Activated naive CD8-positive, alpha-beta T cell treated with anti-CD3 and anti-CD28 coated beads, Interleukin-2, amount 50 U/mL, for 16 hours (primary cell): ENCODE measurements at regions not wholly inside any gene's neighbourhood (a gene's known extent, or its start where the extent isn't known, plus 50 kb on each side); places are given as distances from the start of the nearest gene placed in this dataset.

Experiments used
- DNase-seq: peaks from one replicate; pipeline ENCODE4 v3.0.0-alpha.2; 2020; ENCODE audit warnings: low read depth, low spot score

DNA sequence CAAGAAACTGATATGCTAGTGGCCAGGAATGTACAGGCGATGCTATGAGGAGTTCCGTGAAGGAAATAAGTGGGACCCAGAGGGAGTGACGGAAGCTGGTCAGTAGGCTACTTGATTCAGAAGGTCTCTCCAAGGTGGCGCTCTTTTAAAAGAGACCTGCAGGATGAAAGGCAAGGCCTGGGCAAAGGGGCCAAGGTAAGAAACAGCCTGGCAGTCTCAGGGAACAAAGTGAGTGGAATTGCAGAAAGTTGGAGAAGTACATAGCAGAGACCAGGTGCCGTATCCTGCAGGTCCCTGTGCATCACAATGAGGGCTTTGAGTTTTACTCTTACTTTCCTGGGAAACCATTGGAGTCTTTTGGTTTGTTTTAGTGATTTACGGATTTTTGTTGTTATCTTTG is 905.6 kb downstream of the BCL11B start:
- no peak for DNase-seq

DNA sequence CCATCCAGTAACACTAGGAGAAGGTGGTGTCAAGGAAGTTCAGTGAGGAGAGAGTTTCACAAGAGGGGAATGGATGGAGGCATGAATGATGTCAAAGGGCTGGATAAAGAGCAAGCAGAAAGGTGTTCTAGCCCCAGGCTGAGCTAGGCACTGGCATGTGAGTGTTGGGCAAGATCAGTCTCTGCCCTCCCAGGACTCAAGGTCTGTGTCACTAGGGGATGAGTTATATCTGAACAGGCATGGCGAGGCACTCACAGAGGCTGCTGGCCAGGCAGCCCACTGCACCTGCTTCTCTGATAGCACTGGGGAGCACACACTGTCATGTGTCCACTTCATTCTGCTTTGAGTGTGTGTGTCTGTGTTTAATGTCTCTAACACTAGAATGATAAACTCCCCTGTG is 903.8 kb downstream of the BCL11B start:
- DNase-seq = no peak

DNA sequence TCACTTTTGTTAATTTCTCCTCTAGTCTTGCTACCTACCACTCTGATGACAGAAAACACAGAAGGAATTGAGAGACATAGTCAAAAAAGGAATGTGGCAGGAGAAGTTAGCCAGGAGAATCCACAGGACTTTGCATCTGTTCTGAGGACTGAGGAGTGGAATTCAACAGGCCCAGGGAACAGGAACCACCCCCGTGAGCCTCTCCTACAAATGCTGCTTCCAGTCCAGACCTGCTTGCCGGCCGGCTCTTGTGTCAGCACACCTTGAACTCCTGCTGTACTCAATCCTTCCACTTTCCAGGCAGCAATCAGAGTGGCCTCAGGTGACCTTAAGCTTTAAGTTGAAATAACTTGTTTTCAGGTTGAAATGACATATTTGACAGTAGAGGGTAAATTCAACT is 903.1 kb downstream of the BCL11B start:
- no peak for DNase-seq

DNA sequence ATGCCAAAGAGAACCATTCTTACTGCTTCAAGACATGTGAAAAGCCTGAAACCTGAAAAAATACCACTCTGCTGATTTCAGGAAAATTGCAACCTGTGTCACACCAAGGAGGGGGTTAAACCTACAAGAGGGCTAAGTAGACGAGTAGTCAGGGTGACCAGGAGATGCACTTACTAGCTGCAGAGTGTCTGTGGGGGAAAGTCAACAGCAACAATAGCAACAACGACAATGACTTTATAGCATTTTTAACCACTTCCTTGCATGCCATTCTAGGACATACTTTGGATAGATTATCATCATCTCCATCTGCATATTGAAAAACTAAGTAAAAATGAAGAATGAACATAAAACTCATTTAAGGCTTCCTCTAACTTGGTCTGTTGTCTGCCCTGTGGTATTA is 902.7 kb downstream of the BCL11B start:
- DNase-seq = no peak

DNA sequence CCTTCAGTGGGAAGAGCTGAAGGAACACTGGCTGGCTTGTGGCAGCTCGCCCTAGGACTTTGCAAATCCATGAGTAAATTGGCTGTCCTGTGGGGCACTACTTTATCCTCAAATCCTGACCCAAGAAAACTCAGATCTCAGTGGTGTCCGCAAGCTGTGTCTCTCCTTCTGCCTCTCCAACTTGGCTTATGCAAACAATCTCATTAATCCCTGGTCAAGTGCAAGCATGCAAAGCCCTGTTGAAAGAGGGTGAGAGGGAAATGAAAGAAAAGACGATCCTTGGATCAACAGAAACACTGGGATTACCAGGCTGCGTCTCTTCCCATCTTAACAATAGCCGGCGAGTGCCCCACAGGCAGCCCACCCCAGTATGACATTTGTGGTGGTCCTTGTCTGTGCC is 901.6 kb downstream of the BCL11B start:
- no peak for DNase-seq

DNA sequence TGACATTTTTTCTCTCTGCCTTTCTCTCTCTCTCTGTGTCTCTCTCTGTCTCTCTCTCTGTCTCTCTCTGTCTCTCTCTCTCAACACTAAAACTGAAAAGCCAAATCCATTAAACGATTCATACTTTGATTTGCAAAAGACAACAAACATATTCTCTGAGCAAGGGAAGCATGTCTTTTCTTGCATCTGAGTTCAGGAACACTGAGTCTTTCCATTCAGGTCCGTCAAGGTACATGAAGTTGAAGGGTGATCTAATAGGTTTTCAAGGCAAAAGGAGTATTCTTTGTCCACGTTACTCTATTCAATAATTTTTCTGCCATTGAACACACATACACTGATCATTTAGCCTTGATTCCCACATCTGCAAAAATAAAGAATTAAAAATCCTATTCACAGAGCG is 900.9 kb downstream of the BCL11B start:
- DNase-seq = no peak

DNA sequence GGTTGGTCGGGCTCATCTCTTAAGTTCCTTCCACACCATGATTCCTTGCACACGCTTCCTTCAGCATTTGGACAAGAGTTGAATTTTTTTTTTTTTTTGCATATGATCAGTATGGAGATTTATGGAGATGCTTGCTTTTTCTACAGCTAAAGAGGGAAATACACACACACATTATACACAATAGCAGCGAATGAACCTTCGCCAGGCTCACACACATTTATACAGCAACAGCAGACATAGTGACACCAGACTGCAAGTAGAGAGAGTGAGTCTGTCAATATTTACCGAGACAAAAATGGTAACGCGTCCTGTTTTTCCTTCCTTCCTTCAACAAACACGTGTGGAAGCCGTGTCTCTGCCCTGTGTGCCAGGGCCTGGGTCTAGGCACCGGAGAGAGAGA is 897.9 kb downstream of the BCL11B start:
- no peak for DNase-seq

DNA sequence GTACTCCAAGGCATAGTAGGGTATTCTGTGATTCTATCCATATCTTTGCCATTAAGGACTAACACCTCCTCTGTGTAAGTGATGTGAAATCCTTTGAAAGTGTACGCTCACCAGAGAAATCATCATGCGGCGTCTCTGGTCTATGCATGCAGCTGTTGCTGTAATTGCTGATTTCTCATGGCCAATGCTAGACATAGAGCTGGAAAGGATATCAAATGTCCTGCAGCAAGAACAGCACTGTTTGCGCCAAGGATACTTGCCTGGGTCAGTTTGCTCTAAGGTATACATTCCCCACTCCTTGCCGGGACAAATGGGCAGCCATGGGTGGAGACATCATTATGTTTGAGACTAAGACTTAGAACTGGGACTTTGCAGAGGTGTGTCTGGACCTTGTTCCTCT is 896.4 kb downstream of the BCL11B start:
- DNase-seq = no peak

DNA sequence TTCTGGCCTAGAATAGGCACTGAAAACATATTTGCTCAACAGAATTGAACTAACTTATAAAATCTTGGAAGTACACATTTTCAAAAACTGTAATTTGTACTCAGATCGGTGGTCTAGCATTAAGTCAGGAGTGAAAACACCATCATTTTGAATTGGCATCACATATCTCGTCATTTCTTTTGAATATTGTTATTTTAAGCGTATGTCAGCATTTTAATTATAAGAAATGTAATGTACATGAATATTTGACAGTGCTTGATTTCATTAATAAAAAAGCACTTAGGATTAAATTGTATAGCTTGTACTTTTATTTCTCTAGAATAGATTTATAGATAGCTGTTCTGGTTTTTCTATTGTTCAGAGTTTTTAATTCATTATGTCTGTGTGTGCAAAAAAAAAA is 892.2 kb downstream of the BCL11B start:
- no peak for DNase-seq

DNA sequence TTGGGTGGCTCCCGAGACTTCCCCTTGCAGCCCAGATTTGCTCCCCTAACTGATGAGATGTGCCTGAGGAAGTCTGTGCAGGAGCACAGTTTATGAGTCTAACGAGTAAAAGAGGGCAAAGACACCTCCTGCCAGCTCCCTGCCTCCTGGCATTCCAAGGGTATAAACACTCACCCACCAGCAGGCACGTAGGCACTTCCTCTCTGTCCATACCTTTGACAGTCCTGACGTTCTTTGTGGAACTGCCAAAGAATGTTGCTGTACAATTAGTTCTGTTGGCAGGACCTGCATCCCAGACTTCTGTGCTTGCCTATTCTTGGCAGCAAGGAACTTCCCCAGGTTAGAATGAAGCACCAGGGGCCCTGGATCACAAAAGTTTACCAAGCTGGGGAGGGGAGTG is 889.3 kb downstream of the BCL11B start:
- no peak for DNase-seq

DNA sequence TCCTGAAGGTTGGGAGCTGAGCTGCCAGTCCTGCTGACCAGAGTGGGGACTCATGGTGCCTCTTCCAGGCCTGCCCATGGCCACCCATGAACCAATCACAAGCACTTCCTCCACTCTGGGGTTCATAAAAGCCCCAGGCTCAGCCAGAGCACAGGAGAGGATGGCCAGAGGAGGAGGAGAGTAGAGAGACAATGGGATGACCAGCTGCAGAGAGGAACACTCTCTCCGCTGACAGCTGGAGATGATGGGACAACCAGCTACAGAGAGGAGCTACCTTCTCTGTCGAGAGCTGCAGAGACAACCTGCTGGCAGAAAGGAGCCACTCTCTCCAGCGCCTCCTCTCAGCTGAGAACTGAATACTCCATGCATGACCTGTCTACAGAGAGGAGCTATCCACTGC is 886.1 kb downstream of the BCL11B start:
- no peak for DNase-seq

DNA sequence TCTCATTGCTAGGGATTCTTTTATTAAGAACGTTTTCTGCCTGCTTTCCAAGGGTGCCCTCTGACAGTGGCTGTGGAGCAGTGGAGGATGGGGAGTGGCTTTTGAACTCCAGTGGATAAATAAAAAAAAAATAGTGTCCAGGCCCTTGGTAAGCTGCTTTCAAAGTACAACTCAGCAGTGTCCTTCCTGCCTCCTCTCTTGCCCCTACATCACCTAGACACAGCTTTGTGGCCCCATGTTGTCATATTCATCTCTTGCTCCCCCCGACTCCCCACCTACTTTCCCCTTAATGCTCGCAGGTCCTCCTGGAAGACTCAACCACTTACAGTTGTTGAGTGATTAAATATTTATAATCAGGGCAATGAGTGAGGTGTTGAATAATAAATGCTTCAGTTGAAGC is 880.9 kb downstream of the BCL11B start:
- no peak for DNase-seq

DNA sequence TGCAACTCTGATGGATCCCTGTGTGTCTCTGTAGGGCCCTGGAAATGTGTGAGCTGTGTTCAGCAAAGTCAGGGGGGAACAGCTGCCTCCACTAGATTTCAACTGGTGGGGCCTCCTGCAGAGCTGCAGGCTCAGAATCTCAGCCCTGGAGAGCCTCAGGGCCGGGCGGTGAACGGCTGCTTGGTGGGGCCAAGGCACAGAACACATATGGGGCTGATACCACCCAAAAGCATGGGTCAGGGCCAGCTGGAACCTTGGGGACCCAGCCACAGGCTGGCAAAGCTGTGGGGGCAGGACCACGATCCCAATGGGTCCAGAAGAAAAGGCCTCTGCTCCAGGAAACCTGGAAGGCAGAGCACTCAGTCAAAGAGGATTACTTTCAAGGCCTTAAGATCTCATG is 878.5 kb downstream of the BCL11B start:
- no peak for DNase-seq

DNA sequence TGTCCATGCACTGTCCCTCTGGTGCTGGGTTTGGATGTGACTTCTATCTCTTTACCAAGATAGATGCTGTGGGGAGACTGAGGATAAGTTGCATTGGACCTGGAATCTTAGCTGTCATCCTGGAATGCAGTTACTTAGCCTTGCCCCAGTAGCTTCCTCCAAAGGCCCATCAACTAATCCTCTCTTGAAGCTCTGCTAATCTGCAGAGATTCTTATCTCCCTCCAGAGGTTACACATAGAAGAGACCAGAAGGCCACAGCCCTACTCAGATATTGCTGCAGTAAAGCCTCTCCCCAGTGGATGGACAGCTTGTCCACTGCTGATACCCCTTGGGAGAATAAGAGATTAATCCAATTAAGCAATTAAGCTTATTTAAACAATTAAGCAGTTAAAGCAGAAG is 867.2 kb downstream of the BCL11B start:
- no peak for DNase-seq

DNA sequence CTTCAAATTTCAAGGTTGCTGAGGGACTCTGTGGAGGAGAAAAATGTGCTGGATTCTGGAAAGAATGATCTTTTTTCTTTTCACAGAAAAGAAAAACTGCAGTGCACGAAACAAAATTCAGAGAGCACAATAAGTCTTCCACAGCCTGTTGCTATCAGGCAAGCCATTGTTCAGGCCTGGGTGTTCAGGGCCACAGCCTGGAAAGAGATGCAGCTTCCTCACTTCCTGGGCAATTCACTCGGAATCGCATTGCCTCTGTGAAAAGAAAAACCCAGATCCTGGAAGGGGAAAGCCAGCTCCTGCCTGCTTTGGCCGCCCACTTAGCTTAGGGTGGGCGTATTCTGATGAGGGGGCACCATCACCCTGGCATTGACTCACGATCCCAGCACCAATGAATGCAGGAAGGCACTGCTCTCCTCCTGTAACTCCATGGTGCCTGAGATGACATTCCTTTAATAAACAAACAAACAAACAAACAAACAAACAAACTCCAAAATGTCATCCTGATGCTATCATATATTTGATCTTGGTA is 863.9 kb downstream of the BCL11B start:
- no peak for DNase-seq

DNA sequence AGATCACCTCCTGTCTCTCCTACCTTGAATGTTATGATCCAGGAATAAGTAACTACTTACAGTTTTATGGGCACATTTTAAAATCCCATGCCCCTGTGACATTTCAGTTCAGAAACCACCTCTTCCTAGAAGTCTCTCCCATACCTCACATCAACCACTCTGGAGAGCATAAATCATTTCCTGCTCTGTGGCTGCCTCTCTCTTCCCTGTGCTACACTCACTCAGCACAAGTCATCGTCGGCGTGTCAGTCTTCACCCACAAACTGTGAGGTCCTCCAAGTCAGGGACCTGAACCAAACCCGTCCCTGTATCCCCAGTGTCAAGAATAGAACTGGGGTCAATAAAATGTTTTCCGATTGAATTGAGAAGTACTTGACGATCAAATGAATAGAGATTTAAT is 863.3 kb downstream of the BCL11B start:
- no peak for DNase-seq

DNA sequence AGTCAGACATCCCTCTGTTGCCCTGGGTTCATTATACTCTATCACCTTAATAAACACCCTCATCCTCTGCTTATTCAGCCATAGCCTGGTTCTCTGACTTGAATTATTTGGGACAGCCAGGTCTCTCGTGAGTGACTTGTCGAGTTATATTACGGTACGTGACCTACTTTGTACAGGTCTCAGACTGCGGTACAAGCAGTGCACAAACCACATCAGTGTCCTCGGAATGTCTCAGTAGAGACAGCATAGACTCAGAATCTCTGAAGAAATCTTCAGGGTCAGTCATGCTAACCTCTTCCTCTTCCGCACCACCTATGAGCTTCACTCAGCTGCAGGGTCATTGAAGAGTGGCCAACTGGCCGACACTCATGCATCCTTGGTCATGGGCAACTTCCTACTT is 860.8 kb downstream of the BCL11B start:
- no peak for DNase-seq

DNA sequence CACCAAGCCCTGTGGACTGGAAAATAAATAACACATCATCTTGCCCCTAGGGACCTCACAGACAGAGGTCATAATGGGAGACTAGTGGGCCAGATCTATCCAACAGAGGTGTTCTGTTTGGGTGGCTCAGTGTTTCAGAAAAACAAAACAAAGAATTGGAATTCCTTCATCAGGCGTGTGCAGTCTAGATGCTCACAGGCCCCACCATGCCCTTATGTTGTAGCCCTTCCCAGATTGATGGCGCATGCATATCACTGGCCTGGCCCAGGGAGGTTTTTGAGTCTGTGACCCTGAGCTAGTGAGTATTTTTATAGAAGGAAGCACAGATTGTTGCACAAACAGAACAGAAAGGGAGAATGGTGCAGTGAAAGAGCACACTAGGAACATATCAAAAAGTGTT is 859.6 kb downstream of the BCL11B start:
- DNase-seq = no peak

DNA sequence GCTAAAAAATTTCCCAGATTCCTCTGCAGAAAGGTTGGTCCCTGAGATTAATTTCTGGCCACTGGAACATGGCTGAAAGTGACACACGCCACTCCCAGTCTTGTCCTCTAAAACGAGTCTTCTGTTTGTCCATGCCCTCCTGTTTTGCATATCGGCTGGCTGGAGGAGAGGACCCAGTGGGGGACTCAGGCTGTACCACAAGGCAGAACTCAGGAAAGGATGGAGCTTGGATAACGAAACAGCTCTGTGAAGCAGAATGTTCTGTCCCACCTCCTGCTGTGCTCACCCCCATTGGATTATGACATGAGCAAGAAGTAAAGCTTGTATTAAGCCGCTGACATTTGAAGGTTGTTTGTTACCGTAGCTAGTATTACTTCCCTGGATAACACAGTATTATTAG is 856.2 kb downstream of the BCL11B start:
- DNase-seq = no peak

DNA sequence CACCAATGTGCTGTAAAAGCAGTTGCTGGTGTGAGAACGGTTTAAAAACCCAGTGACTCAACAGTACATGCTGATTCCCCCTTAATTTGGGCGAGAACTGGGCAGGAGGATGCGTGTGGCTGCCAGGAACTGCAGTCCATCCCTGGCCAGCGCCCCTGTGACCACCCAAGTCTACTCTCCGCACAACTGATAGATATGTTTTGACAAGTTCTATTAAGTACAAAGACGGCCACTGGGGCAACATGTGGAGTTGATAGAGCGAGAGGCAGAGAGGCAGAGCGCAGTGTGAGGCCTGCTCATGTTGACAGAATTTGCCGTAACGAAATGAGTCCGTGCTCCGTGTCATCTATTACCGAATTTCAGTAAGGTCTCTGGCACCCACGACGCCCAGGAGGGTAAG is 855.0 kb downstream of the BCL11B start:
- DNase-seq = no peak

DNA sequence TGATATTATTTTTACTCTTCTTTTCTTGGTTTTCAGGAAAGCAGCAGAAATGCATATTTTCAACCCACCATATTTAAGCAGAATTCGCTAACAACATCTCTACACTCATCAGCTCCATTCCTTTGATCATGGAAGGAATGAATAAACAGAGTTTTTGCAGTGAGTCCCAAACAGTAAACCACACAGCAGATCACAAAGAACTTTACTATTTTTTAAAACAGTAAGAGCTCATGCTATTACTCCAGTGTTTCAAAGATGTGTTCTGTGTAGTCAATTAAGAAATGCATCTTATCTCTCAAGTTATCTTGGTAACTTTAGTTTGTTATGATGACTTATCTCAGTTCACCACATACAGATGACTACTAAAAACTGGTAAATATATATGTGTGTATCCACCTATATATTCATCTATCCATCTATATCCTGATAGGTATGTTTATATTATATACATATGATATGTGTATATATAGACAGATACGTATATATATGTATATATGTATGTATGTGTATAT is 843.5 kb downstream of the BCL11B start:
- DNase-seq = no peak

DNA sequence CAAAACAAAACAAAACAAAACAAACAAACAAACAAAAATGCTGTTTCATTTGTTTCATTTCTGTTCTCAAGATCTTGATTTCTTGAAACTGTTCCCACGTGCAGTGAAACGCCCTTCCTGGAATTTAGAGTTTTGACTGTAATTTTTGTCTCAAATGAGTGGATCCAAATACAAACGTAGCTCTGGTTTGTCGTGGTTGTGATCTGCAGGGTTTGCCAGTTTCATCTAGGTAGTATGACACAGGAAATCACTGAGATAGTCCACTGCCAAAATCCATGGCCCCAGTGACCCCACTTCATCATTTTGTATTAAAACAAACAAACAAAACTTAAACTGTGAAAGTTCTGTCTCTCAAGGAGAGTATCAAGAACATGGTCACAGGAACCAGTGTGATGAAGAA is 838.6 kb downstream of the BCL11B start:
- no peak for DNase-seq

DNA sequence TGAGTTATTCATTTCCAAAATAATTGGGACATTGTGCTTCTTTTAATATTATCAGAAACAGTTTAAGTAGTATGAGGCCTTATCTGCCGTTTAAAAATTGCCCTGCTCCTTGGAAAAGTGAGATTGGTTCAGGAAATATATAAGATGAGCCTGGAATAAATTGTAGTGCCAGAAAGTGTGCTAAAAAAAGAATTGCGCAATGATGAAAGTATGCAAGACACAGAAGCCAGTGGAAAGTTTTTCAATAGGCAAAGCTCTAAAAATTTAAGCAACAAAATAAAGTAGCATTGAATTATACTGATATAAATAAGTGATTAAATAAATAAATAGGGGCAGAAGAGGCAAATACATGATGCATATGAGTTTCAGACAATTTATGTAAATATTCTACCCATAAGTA is 834.9 kb downstream of the BCL11B start:
- DNase-seq = no peak

DNA sequence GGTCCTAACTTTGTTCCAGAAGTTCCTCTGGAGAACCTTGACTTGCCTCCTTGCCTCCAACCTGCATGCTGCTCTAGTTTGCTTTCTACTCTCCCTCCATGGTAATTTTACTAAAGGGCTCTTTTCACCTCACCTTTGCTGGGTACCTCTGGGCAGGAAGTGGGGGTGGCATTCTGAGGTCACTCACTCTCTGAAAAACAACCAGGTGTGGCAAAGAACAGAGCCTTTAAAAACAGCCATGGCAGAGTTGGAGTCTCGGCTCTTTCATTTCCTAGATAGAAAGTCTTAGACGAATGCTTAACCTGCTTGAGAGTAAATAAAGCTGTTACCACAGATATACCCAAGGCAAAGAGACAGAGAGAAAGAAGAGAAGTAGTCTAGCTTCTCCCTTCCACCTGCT is 827.9 kb downstream of the BCL11B start:
- DNase-seq = no peak

DNA sequence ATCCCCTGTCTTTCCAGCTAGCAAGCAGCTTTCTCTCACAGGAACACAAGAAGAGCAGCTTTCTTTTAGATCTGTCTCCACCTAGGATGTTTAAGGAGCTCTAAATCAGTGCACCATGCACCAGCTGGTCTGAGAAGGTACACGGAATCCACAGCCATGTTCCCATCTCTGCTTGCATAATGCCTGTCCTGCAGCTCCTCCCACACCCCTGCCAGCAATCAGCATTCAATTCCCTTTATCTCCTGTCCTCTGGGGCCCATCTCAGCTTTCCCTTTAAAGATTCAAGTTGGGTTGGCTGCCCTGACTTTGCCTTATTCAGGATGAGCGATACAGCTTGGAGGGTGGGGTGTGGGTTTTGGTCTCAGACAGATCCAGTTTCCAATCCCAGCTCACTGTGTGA is 826.3 kb downstream of the BCL11B start:
- no peak for DNase-seq
